Spinal cord (tissue), 9 donors: ENCODE measurements at regions not wholly inside any gene's neighbourhood (a gene's known extent, or its start where the extent isn't known, plus 50 kb on each side); places are given as distances from the start of the nearest gene placed in this dataset.

Source experiments
- DNase-seq, 6 donors: peaks; one replicate each; pipeline versions ENCODE4 v3.0.0 to v3.0.0-alpha.2; 2013 to 2015; ENCODE audit warnings: low spot score in 6 of 6, low read depth in 4 of 6
- H3K27ac ChIP-seq: one replicate; pipeline ENCODE4 v1.5.1; 2013; ENCODE audit warnings: low read depth, low read length, control low read depth
- H3K27me3 ChIP-seq: one replicate; pipeline ENCODE4 v1.6.1; 2013; ENCODE audit warnings: low read length; ENCODE audit not compliant: control insufficient read depth, insufficient read depth
- H3K36me3 ChIP-seq: one replicate; pipeline ENCODE4 v1.6.1; 2013; ENCODE audit warnings: low read length; ENCODE audit not compliant: control insufficient read depth, insufficient read depth
- H3K4me1 ChIP-seq: one replicate; pipeline ENCODE4 v1.6.1; 2013; ENCODE audit warnings: low read length; ENCODE audit not compliant: control insufficient read depth, insufficient read depth
- H3K4me3 ChIP-seq: one replicate; pipeline ENCODE4 v1.5.1; 2013; ENCODE audit warnings: low read depth, low read length, control low read depth
- H3K9me3 ChIP-seq: one replicate; pipeline ENCODE4 v1.6.1; 2013; ENCODE audit warnings: low read length; ENCODE audit not compliant: control insufficient read depth, insufficient read depth
- WGBS: methylation state at CpG from one replicate; pipeline ENCODE4 v1.1.5; 2013; ENCODE audit warnings: missing lambda C conversion rate; ENCODE audit not compliant: insufficient coverage; 5-methylcytosine and 5-hydroxymethylcytosine counted together
- donor health status: healthy.

GRCh38 chr14:65815127-65815526, 402.6 kb downstream of the FUT8 start:
- Histone ChIP-seq H3K9me3 (no peaks in the 10 kb centered on the region), H3K27me3 (no peaks in the 10 kb centered on the region), H3K4me3 (no peak overlapping the region), H3K36me3 (no peaks in the 10 kb centered on the region), H3K4me1 (no peaks in the 10 kb centered on the region), H3K27ac (no peak overlapping the region)
- DNase-seq = no peak
- WGBS = 100% methylated on average over 1 of the region's 4 CpGs

- Histone ChIP-seq H3K4me3 (no peak overlapping the region), H3K27me3 (no peaks in the 10 kb centered on the region), H3K9me3 (no peaks in the 10 kb centered on the region), H3K27ac (no peak overlapping the region), H3K4me1 (no peaks in the 10 kb centered on the region), H3K36me3 (no peaks in the 10 kb centered on the region)
- DNase-seq = no peak
- WGBS = 100% methylated on average over 1 of the region's 1 CpG
Measured at GRCh38 chr14:65817011-65817410, 404.5 kb downstream of the FUT8 start.

GRCh38 chr14:65819569-65819968, 407.0 kb downstream of the FUT8 start:
- H3K4me1 ChIP-seq = no peaks in the 10 kb centered on the region
- no peak overlapping the region for H3K27ac ChIP-seq
- 72% methylated on average over 3 of the region's 5 CpGs for WGBS

GRCh38 chr14:65821224-65821753, 408.8 kb downstream of the FUT8 start:
- no peak overlapping the region for H3K27ac ChIP-seq
- no peak overlapping the region for H3K4me3 ChIP-seq

More at GRCh38 chr14:65819569-65819968, 407.0 kb downstream of the FUT8 start:
- no peaks in the 10 kb centered on the region for H3K36me3 ChIP-seq
- no peaks in the 10 kb centered on the region for H3K9me3 ChIP-seq
- no peak overlapping the region for H3K4me3 ChIP-seq
- peak in 1 of 6 donors; percentile 37 for DNase-seq
- H3K27me3 ChIP-seq = no peaks in the 10 kb centered on the region

GRCh38 chr14:65824285-65824977, 411.9 kb downstream of the FUT8 start:
- H3K36me3 ChIP-seq = no peaks in the 10 kb centered on the region

More at GRCh38 chr14:65821224-65821753, 408.8 kb downstream of the FUT8 start:
- no peaks in the 10 kb centered on the region for H3K9me3 ChIP-seq
- H3K4me1 ChIP-seq = no peaks in the 10 kb centered on the region
- no peak for DNase-seq
- H3K27me3 ChIP-seq = no peaks in the 10 kb centered on the region
- 85% methylated on average over 10 of the region's 10 CpGs for WGBS
- no peaks in the 10 kb centered on the region for H3K36me3 ChIP-seq

GRCh38 chr14:65824978-65825299, 412.4 kb downstream of the FUT8 start:
- no peaks in the 10 kb centered on the region for H3K36me3 ChIP-seq
- no peaks in the 10 kb centered on the region for H3K27me3 ChIP-seq
- no peak overlapping the region for H3K4me3 ChIP-seq
- WGBS = no CpG with 5 or more reads among the region's 2 CpGs
- no peaks in the 10 kb centered on the region for H3K9me3 ChIP-seq
- DNase-seq = no peak
- no peak overlapping the region for H3K27ac ChIP-seq
- H3K4me1 ChIP-seq = peaks cover 4% of the 10 kb centered on the region

More at GRCh38 chr14:65824285-65824977, 411.9 kb downstream of the FUT8 start:
- H3K27ac ChIP-seq = no peak overlapping the region
- H3K9me3 ChIP-seq = no peaks in the 10 kb centered on the region
- H3K27me3 ChIP-seq = no peaks in the 10 kb centered on the region
- H3K4me3 ChIP-seq = no peak overlapping the region
- 36% methylated on average over 2 of the region's 4 CpGs for WGBS
- DNase-seq = peak in 4 of 6 donors; percentile 33 to 82 (median 56)
- H3K4me1 ChIP-seq = peaks cover 4% of the 10 kb centered on the region

- 52% methylated on average over 4 of the region's 6 CpGs for WGBS
- Histone ChIP-seq H3K27me3 (no peaks in the 10 kb centered on the region), H3K9me3 (no peaks in the 10 kb centered on the region), H3K4me3 (no peak overlapping the region), H3K36me3 (no peaks in the 10 kb centered on the region), H3K4me1 (peaks cover 4% of the 10 kb centered on the region), H3K27ac (no peak overlapping the region)
- no peak for DNase-seq
Measured at GRCh38 chr14:65826946-65827345, 414.4 kb downstream of the FUT8 start.

GRCh38 chr14:65827520-65827919, 415.0 kb downstream of the FUT8 start:
- H3K27ac ChIP-seq = no peak overlapping the region
- peaks cover 4% of the 10 kb centered on the region for H3K4me1 ChIP-seq
- H3K9me3 ChIP-seq = no peaks in the 10 kb centered on the region
- H3K27me3 ChIP-seq = no peaks in the 10 kb centered on the region
- 81% methylated on average over 6 of the region's 6 CpGs for WGBS
- H3K4me3 ChIP-seq = no peak overlapping the region
- no peaks in the 10 kb centered on the region for H3K36me3 ChIP-seq
- DNase-seq = no peak

GRCh38 chr14:65828396-65828795, 415.9 kb downstream of the FUT8 start:
- WGBS = 68% methylated on average over 3 of the region's 4 CpGs
- Histone ChIP-seq H3K4me3 (no peak overlapping the region), H3K4me1 (peaks cover 9% of the 10 kb centered on the region), H3K36me3 (no peaks in the 10 kb centered on the region), H3K9me3 (no peaks in the 10 kb centered on the region), H3K27ac (no peak overlapping the region), H3K27me3 (no peaks in the 10 kb centered on the region)
- DNase-seq = peak in 1 of 6 donors; percentile 67
